Smooth muscle cell (in vitro differentiated cells): ENCODE measurements at regions not wholly inside any gene's neighbourhood (a gene's known extent, or its start where the extent isn't known, plus 50 kb on each side); places are given as distances from the start of the nearest gene placed in this dataset.

Source experiments
- DNase-seq: peaks from one replicate; lab custom pipeline; 2025; ENCODE audit not compliant: unreplicated experiment; lab: John Stamatoyannopoulos, UW
- H2AFZ ChIP-seq: fragments of 200-600 bp; sonication (generic); 2 replicates; pipeline ENCODE4 v1.6.0; 2016; ENCODE audit warnings: antibody characterized with exemption, low read depth, mild to moderate bottlenecking
- H3F3A ChIP-seq: fragments of 200-600 bp; sonication (generic); 2 replicates; pipeline ENCODE4 v1.6.0; 2017; ENCODE audit warnings: antibody characterized with exemption, low read depth
- H3K27ac ChIP-seq: fragments of 200-600 bp; sonication (generic); 2 replicates; pipeline ENCODE4 v1.5.1; 2016; ENCODE audit warnings: low read depth, mild to moderate bottlenecking
- H3K27me3 ChIP-seq: fragments of 200-600 bp; sonication (generic); 2 replicates; pipeline ENCODE4 v1.6.1; 2016; ENCODE audit warnings: low read depth, mild to moderate bottlenecking
- H3K36me3 ChIP-seq: fragments of 200-600 bp; sonication (generic); 2 replicates; pipeline ENCODE4 v1.5.1; 2016; ENCODE audit warnings: low read depth
- H3K4me1 ChIP-seq: fragments of 200-600 bp; sonication (generic); 2 replicates; pipeline ENCODE4 v1.5.1; 2016; ENCODE audit warnings: low read depth
- H3K4me2 ChIP-seq: fragments of 200-600 bp; sonication (generic); 2 replicates; pipeline ENCODE4 v1.6.0; 2016; ENCODE audit warnings: mild to moderate bottlenecking
- H3K4me3 ChIP-seq: fragments of 200-600 bp; sonication (generic); 2 replicates; pipeline ENCODE4 v1.5.1; 2016; ENCODE audit warnings: mild to moderate bottlenecking
- H3K79me2 ChIP-seq: fragments of 200-600 bp; sonication (generic); 2 replicates; pipeline ENCODE4 v1.6.0; 2016; ENCODE audit warnings: low read depth, mild to moderate bottlenecking
- H3K9ac ChIP-seq: fragments of 200-600 bp; sonication (generic); 2 replicates; pipeline ENCODE4 v1.6.0; 2016; ENCODE audit warnings: low read depth
- H3K9me3 ChIP-seq: fragments of 200-600 bp; sonication (generic); replicated peaks from 2 replicates; pipeline ENCODE4 v1.5.1; 2016; ENCODE audit warnings: low read depth
- H4K20me1 ChIP-seq: fragments of 200-600 bp; sonication (generic); 2 replicates; pipeline ENCODE4 v1.6.0; 2016; ENCODE audit warnings: low read depth
- WGBS: methylation state at CpG from one replicate; pipeline ENCODE4 v1.1.7; 2016; ENCODE audit warnings: low lambda C conversion rate; 5-methylcytosine and 5-hydroxymethylcytosine counted together
- TF ChIP-seq, protein P1 (sequence below): fragments of 200-600 bp; sonication (generic); IDR thresholded peaks from 2 replicates; pipeline ENCODE4 v1.5.1; 2017; ENCODE audit warnings: borderline replicate concordance, mild to moderate bottlenecking, antibody characterized with exemption; ENCODE audit not compliant: insufficient read depth, poor library complexity, severe bottlenecking

DNA sequence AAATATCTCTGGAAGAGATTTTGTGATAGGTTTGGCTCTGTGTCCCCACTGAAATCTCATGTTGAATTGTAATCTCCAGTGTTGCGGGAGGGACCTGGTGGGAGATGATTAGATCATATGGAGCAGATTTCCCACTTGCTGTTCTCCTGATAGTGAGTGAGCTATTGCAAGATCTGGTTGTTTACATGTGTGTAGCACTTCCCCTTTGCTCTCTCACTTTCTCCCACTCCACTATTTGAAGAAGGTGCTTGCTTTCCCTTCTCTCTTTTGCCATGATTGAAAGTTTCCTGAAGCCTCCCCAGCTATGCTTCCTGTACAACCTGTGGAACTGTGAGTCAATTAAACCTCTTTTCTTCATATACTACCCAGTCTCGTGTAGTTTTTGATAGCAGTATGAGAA is 97.0 kb upstream of the FN1 start:
- H3K27me3 ChIP-seq, result no peaks in the 10 kb centered on the region
- peak overlapping the region; percentile 99 for H3K27ac ChIP-seq
- H3K4me1 ChIP-seq, result peaks cover 29% of the 10 kb centered on the region
- no peak overlapping the region for H3K9ac ChIP-seq
- no peak overlapping the region for H3K4me2 ChIP-seq
- 90% methylated on average over 2 of the region's 2 CpGs for WGBS
- H4K20me1 ChIP-seq, result no peaks in the 10 kb centered on the region
- no peak overlapping the region for H3K4me3 ChIP-seq
- no peak for DNase-seq
- TF ChIP-seq, protein P1, sequence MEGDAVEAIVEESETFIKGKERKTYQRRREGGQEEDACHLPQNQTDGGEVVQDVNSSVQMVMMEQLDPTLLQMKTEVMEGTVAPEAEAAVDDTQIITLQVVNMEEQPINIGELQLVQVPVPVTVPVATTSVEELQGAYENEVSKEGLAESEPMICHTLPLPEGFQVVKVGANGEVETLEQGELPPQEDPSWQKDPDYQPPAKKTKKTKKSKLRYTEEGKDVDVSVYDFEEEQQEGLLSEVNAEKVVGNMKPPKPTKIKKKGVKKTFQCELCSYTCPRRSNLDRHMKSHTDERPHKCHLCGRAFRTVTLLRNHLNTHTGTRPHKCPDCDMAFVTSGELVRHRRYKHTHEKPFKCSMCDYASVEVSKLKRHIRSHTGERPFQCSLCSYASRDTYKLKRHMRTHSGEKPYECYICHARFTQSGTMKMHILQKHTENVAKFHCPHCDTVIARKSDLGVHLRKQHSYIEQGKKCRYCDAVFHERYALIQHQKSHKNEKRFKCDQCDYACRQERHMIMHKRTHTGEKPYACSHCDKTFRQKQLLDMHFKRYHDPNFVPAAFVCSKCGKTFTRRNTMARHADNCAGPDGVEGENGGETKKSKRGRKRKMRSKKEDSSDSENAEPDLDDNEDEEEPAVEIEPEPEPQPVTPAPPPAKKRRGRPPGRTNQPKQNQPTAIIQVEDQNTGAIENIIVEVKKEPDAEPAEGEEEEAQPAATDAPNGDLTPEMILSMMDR, result no peak
- peaks cover 4% of the 10 kb centered on the region for H3K79me2 ChIP-seq
- H3K9me3 ChIP-seq, result no peaks in the 10 kb centered on the region
- H2AFZ ChIP-seq, result no peak overlapping the region
- H3K36me3 ChIP-seq, result no peaks in the 10 kb centered on the region
- H3F3A ChIP-seq, result peaks cover 42% of the 10 kb centered on the region

DNA sequence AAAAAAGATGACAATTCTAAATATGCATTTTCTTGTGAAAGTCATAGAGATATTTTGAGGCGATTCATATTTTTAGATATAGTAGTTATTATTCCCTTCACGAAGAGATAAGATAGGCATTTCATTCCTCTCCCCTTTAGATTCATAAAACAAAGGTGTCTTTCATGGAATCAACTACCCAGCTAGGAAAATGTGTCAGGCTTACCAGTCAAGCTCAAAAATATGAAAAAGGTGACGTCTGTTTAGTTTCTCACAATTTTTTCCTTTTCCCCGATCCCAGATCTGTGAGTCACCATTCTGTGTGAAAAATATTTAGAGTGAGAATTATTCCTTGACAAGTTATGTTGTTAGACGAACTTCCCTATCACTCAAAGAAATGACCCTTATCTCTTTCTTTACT is 95.4 kb upstream of the FN1 start:
- Histone ChIP-seq H3K9me3 (no peaks in the 10 kb centered on the region), H3K27me3 (no peaks in the 10 kb centered on the region), H4K20me1 (no peaks in the 10 kb centered on the region), H3K9ac (peak overlapping the region; percentile 78), H2AFZ (peak overlapping the region; percentile 59), H3K4me2 (peak overlapping the region; percentile 46), H3K36me3 (no peaks in the 10 kb centered on the region), H3F3A (peaks cover 45% of the 10 kb centered on the region), H3K27ac (peak overlapping the region; percentile 99), H3K4me3 (no peak overlapping the region), H3K4me1 (peaks cover 29% of the 10 kb centered on the region), H3K79me2 (peaks cover 4% of the 10 kb centered on the region)
- no peak for DNase-seq
- 27% methylated on average over 5 of the region's 5 CpGs for WGBS
- TF ChIP-seq, protein P1, result no peak

DNA sequence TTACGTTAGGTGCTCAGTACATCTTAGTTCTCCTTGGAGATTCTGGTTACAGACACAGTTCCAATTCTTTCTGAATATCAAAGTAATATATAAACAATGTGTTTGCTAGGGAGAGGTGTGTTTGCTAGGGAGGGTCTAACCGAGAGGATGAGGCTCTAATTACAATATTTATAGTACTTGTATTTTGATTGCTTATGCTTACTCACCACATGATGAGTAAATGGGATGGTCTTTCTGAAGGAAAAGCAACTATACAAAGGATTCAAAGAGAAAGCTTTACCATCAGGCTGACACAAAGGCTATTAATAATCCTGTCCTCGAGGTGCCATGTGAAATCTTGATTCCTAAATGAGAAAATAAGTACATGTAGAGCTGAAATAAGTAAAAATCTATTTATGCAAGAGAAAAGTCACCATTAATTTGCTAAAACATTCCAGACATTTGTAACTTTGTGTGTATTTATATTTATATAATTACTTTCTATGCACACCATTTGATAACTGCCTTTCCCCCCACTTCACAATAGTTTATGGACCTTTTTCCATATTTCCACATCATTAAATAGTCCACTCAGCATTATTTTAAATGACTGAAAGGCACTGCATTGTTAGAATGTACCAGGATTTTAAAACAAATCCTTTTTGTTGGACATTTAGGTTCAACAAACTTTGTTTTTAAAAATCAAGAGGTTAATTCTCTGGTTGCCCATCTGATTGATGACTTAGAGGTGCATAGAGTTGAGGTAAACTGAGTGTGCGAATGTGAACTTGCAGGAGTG is 94.5 kb upstream of the FN1 start:
- Histone ChIP-seq H4K20me1 (no peaks in the 10 kb centered on the region), H3K27ac (peak overlapping the region; percentile 99), H3K79me2 (peaks cover 4% of the 10 kb centered on the region), H3K27me3 (no peaks in the 10 kb centered on the region), H3F3A (peaks cover 36% of the 10 kb centered on the region), H3K9me3 (no peaks in the 10 kb centered on the region), H3K9ac (peak overlapping the region; percentile 78), H3K36me3 (no peaks in the 10 kb centered on the region), H3K4me3 (no peak overlapping the region), H3K4me1 (peaks cover 29% of the 10 kb centered on the region), H3K4me2 (peak overlapping the region; percentile 46), H2AFZ (no peak overlapping the region)
- no peak for DNase-seq
- TF ChIP-seq, protein P1, result no peak
- 67% methylated on average over 4 of the region's 4 CpGs for WGBS

DNA sequence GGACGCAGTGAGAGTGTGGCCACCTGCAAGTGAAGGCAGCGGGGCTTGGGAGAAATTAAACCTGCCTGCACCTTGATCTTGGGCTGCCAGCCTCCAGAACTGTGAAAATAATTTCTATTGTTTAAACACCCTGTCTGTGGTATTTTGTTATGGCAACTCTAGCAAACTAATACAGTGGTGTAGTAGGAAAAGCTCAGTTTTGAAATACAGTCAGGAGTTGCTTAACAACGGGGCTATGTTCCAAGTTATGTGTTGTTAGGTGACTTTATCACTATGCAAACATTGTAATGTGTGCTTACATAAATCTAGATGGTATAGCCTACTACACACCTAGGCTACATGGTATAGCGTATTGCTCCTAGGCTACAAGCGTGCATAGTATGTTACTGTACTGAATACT is 93.4 kb upstream of the FN1 start:
- peaks cover 26% of the 10 kb centered on the region for H3K4me1 ChIP-seq

More for the DNA sequence above, 93.4 kb upstream of the FN1 start:
- DNase-seq, result no peak
- H3K4me2 ChIP-seq, result peak overlapping the region; percentile 26
- WGBS, result 74% methylated on average over 5 of the region's 5 CpGs
- no peaks in the 10 kb centered on the region for H3K27me3 ChIP-seq
- H2AFZ ChIP-seq, result no peak overlapping the region
- H3K9ac ChIP-seq, result peak overlapping the region; percentile 78
- H3F3A ChIP-seq, result peaks cover 36% of the 10 kb centered on the region
- no peak overlapping the region for H3K4me3 ChIP-seq
- H3K9me3 ChIP-seq, result no peaks in the 10 kb centered on the region
- peak overlapping the region; percentile 99 for H3K27ac ChIP-seq
- TF ChIP-seq, protein P1, result no peak
- no peaks in the 10 kb centered on the region for H4K20me1 ChIP-seq
- H3K79me2 ChIP-seq, result peaks cover 4% of the 10 kb centered on the region
- no peaks in the 10 kb centered on the region for H3K36me3 ChIP-seq
